Loucy (cell line): ENCODE measurements at regions not wholly inside any gene's neighbourhood (a gene's known extent, or its start where the extent isn't known, plus 50 kb on each side); places are given as distances from the start of the nearest gene placed in this dataset.

Experiments
- H2AFZ ChIP-seq: fragments of 200-600 bp; sonication (generic); 2 replicates; pipeline ENCODE4 v1.6.0; 2016; ENCODE audit warnings: antibody characterized with exemption, mild to moderate bottlenecking, low read length, moderate library complexity
- H3F3A ChIP-seq: fragments of 200-600 bp; 2 replicates; pipeline ENCODE4 v1.6.0; 2016; ENCODE audit warnings: antibody characterized with exemption, low read depth, mild to moderate bottlenecking
- H3K27me3 ChIP-seq: fragments of 200-600 bp; sonication (generic); 2 replicates; pipeline ENCODE4 v1.6.1; 2014; ENCODE audit warnings: low read length, mild to moderate bottlenecking; ENCODE audit not compliant: insufficient read depth, poor library complexity, severe bottlenecking
- H3K36me3 ChIP-seq: fragments of 200-600 bp; sonication (generic); 2 replicates; pipeline ENCODE4 v1.6.1; 2016; ENCODE audit warnings: low read length; ENCODE audit not compliant: insufficient read depth
- H3K4me1 ChIP-seq: fragments of 200-600 bp; sonication (generic); 2 replicates; pipeline ENCODE4 v1.5.1; 2014; ENCODE audit warnings: low read length, mild to moderate bottlenecking; ENCODE audit not compliant: insufficient read depth, poor library complexity, severe bottlenecking
- H3K4me2 ChIP-seq: fragments of 200-600 bp; sonication (generic); 2 replicates; pipeline ENCODE4 v1.6.0; 2014; ENCODE audit warnings: antibody characterized with exemption, low read length, low read depth, mild to moderate bottlenecking; ENCODE audit not compliant: poor library complexity, severe bottlenecking
- H3K4me3 ChIP-seq: fragments of 200-600 bp; sonication (generic); 2 replicates; pipeline ENCODE4 v1.5.1; 2014; ENCODE audit warnings: low read length, mild to moderate bottlenecking, mixed read lengths; ENCODE audit not compliant: poor library complexity, severe bottlenecking
- H3K79me2 ChIP-seq: fragments of 200-600 bp; sonication (generic); 2 replicates; pipeline ENCODE4 v1.6.1; 2014; ENCODE audit warnings: low read length; ENCODE audit not compliant: insufficient read depth
- H3K9ac ChIP-seq: fragments of 200-600 bp; sonication (generic); 2 replicates; pipeline ENCODE4 v1.6.0; 2014; ENCODE audit warnings: mild to moderate bottlenecking, low read depth, low read length, moderate library complexity; ENCODE audit not compliant: poor library complexity, severe bottlenecking
- H3K9me2 ChIP-seq: fragments of 200-600 bp; sonication (generic); replicated peaks from 2 replicates; pipeline ENCODE4 v1.6.1; 2016; ENCODE audit warnings: low read depth, low read length, mixed read lengths
- H3K9me3 ChIP-seq: fragments of 200-600 bp; sonication (generic); 2 replicates; pipeline ENCODE4 v1.6.1; 2014; ENCODE audit warnings: mild to moderate bottlenecking, antibody characterized with exemption, low read length, low read depth; ENCODE audit not compliant: insufficient read depth
- H4K20me1 ChIP-seq: fragments of 200-600 bp; sonication (generic); 2 replicates; pipeline ENCODE4 v1.6.0; 2014; ENCODE audit warnings: antibody characterized with exemption, low read length, mild to moderate bottlenecking; ENCODE audit not compliant: insufficient read depth, poor library complexity, severe bottlenecking
- CTCF ChIP-seq: fragments of 200-600 bp; sonication (generic); conservative IDR thresholded peaks from 2 replicates; pipeline ENCODE4 v1.5.1; 2014; ENCODE audit warnings: mild to moderate bottlenecking, antibody characterized with exemption, low read length
- EZH2phosphoT487 ChIP-seq: fragments of 200-600 bp; IDR thresholded peaks from 2 replicates; pipeline ENCODE4 v1.6.1; 2018; ENCODE audit warnings: antibody characterized with exemption, mild to moderate bottlenecking, moderate library complexity, borderline replicate concordance

DNA sequence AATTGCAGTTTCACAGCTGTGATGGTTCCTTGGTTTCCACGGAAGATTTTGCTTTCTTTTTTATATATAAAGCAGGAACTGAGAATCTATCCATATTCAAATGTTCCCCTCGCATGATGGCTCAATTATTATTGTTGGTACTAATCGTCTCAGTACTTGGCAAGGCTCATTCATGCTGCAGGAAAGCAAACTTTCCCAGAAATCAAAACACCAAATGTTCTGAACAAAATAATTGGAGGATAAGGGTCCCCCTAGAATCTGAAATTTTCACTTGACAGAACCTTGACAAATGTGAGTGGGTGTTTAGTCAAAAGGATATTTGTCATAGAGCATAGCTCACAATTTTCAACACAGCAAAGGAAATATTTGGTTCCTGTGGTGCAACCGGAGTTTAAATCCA lies 1598.6 kb upstream of the PCDH7 start:
- TF ChIP-seq CTCF, result no peak
- no peak for TF ChIP-seq EZH2phosphoT487
- no peak overlapping the region for H2AFZ ChIP-seq

GRCh38 chr4:29128810-29129209 lies 1591.4 kb upstream of the PCDH7 start:
- H3K4me1 ChIP-seq, result no peaks in the 10 kb centered on the region
- no peaks in the 10 kb centered on the region for H4K20me1 ChIP-seq
- no peak overlapping the region for H2AFZ ChIP-seq
- no peak for TF ChIP-seq EZH2phosphoT487
- no peak for TF ChIP-seq CTCF
- H3K4me2 ChIP-seq, result no peak overlapping the region
- no peak overlapping the region for H3K9ac ChIP-seq
- no peaks in the 10 kb centered on the region for H3K36me3 ChIP-seq
- H3K27me3 ChIP-seq, result no peaks in the 10 kb centered on the region
- no peaks in the 10 kb centered on the region for H3K9me3 ChIP-seq
- no peaks in the 10 kb centered on the region for H3F3A ChIP-seq
- no peaks in the 10 kb centered on the region; the same call in 1 of the 2 replicates for H3K9me2 ChIP-seq
- H3K79me2 ChIP-seq, result no peaks in the 10 kb centered on the region
- no peak overlapping the region for H3K4me3 ChIP-seq

More for the DNA sequence above, 1598.6 kb upstream of the PCDH7 start:
- H3K4me1 ChIP-seq, result no peaks in the 10 kb centered on the region
- H4K20me1 ChIP-seq, result no peaks in the 10 kb centered on the region
- no peaks in the 10 kb centered on the region for H3K79me2 ChIP-seq
- H3K36me3 ChIP-seq, result no peaks in the 10 kb centered on the region
- no peaks in the 10 kb centered on the region for H3F3A ChIP-seq
- no peaks in the 10 kb centered on the region for H3K9me3 ChIP-seq
- no peak overlapping the region for H3K4me3 ChIP-seq
- H3K9me2 ChIP-seq, result no peaks in the 10 kb centered on the region; the same call in 1 of the 2 replicates
- no peak overlapping the region for H3K4me2 ChIP-seq
- H3K27me3 ChIP-seq, result no peaks in the 10 kb centered on the region
- no peak overlapping the region for H3K9ac ChIP-seq

- TF ChIP-seq CTCF (no peak), EZH2phosphoT487 (no peak)
- Histone ChIP-seq H3K4me3 (no peak overlapping the region), H3K4me1 (no peaks in the 10 kb centered on the region), H3K36me3 (no peaks in the 10 kb centered on the region), H3K9ac (no peak overlapping the region), H3K9me2 (no peaks in the 10 kb centered on the region), H3K27me3 (no peaks in the 10 kb centered on the region), H4K20me1 (no peaks in the 10 kb centered on the region), H3K79me2 (no peaks in the 10 kb centered on the region), H3F3A (no peaks in the 10 kb centered on the region), H2AFZ (no peak overlapping the region), H3K4me2 (no peak overlapping the region), H3K9me3 (no peaks in the 10 kb centered on the region)
Measured at GRCh38 chr4:29131304-29131703, 1588.9 kb upstream of the PCDH7 start.
